ENCODE measurements at regions not wholly inside any gene's neighbourhood (a gene's known extent, or its start where the extent isn't known, plus 50 kb on each side); places are given as distances from the start of the nearest gene placed in this dataset.

DNA sequence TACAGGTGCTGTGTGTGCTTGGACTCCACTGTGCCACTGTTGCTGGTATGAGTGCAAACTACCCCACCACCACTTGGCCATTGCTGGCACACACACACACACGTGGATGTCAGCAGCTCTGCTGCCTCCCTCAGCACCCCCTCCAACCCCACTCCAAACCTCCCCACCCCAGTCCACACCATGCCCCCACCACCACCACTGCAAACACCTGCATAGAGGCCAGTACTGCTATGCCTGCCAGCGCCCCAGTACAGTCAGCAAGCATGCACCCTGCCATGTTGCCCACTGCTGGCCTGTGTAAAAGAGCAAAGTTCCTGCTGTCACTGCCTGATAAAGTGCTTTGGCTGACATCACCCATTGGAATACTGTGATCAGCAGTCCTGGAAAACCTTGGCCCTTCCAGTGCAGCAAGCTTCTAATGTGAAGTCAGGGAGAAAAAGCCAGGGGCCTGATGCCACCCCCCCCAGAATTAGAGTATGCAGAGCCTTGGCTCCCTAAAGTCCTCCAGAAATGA, 519.2 kb upstream of the PCDH15 start:
- TF ChIP-seq, protein P1, sequence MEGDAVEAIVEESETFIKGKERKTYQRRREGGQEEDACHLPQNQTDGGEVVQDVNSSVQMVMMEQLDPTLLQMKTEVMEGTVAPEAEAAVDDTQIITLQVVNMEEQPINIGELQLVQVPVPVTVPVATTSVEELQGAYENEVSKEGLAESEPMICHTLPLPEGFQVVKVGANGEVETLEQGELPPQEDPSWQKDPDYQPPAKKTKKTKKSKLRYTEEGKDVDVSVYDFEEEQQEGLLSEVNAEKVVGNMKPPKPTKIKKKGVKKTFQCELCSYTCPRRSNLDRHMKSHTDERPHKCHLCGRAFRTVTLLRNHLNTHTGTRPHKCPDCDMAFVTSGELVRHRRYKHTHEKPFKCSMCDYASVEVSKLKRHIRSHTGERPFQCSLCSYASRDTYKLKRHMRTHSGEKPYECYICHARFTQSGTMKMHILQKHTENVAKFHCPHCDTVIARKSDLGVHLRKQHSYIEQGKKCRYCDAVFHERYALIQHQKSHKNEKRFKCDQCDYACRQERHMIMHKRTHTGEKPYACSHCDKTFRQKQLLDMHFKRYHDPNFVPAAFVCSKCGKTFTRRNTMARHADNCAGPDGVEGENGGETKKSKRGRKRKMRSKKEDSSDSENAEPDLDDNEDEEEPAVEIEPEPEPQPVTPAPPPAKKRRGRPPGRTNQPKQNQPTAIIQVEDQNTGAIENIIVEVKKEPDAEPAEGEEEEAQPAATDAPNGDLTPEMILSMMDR (IDR thresholded peaks at IDR 0.05), result no peak
- no peak for TF ChIP-seq POLR2A (IDR thresholded peaks at IDR 0.05)
- H3K4me3 ChIP-seq, result no peak overlapping the region
- H3K4me1 ChIP-seq, result no peaks in the 10 kb centered on the region
- intact Hi-C loops (cut with DNase I; ENCODE audit: low total_unique reads), result no loop called here
- H3K36me3 ChIP-seq, result no peaks in the 10 kb centered on the region
- H3K9me3 ChIP-seq, result no peaks in the 10 kb centered on the region
- no peak for DNase-seq
- H3K27me3 ChIP-seq, result no peaks in the 10 kb centered on the region
- no peak overlapping the region for H3K27ac ChIP-seq

DNA sequence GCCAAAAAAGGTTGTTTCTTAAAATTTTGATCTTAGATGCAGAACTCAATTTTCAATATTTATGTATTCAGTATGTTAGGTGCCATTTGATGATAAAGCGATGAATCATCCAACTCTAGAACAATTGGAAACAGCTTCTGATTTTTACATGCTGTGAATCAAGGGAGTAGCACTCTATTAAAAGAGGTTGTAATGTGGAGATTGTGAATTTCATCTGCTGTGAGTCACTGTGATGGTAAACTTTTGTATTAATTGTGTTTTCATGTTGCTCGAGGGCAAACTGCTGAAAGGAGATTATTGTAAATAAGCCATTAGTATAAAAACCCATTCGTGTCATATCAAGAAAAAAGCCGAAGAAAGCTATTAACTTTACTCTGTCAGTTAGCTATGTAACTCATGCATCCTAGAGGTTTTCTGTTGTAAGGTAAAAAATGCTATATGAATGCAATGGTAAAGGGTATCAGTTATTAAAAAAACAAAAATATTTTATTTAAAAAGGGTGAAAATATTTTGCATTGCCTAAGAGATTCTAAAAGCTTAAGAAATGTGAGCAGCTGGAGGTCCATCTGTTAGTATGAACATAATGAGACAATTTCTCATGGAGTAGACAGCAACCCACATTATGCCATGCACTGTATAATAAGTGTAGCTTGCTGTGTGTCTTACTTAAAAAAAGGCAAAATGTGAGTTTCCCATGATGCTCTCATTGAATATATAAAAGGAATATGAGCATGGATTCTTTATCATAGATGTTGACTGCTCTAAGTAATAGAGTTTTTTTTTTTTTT, 511.0 kb upstream of the PCDH15 start:
- no peaks in the 10 kb centered on the region for H3K4me1 ChIP-seq
- no peak for DNase-seq
- no peak overlapping the region for H3K4me3 ChIP-seq
- H3K27ac ChIP-seq, result no peak overlapping the region
- H3K27me3 ChIP-seq, result no peaks in the 10 kb centered on the region
- no peaks in the 10 kb centered on the region for H3K9me3 ChIP-seq
- intact Hi-C loops (cut with DNase I; ENCODE audit: low total_unique reads), result no loop called here
- no peak for TF ChIP-seq POLR2A (IDR thresholded peaks at IDR 0.05)
- TF ChIP-seq, protein P1 (IDR thresholded peaks at IDR 0.05), result no peak
- no peaks in the 10 kb centered on the region for H3K36me3 ChIP-seq

- no peak for TF ChIP-seq POLR2A (IDR thresholded peaks at IDR 0.05)
- TF ChIP-seq, protein P1 (IDR thresholded peaks at IDR 0.05), result no peak
- Histone ChIP-seq H3K27ac (no peak overlapping the region), H3K4me3 (no peak overlapping the region), H3K9me3 (no peaks in the 10 kb centered on the region), H3K36me3 (no peaks in the 10 kb centered on the region), H3K4me1 (no peaks in the 10 kb centered on the region), H3K27me3 (no peaks in the 10 kb centered on the region)
- DNase-seq, result no peak
- intact Hi-C loops (cut with DNase I; ENCODE audit: low total_unique reads), result no loop called here
These were observed 509.1 kb upstream of the PCDH15 start for GRCh38 chr10:55310143-55310542.

- no peak overlapping the region for H3K4me3 ChIP-seq
- H3K27me3 ChIP-seq, result no peaks in the 10 kb centered on the region
- TF ChIP-seq, protein P1 (IDR thresholded peaks at IDR 0.05), result no peak
- TF ChIP-seq POLR2A (IDR thresholded peaks at IDR 0.05), result no peak
- H3K36me3 ChIP-seq, result no peaks in the 10 kb centered on the region
- H3K9me3 ChIP-seq, result no peaks in the 10 kb centered on the region
- intact Hi-C loops (cut with DNase I; ENCODE audit: low total_unique reads), result no loop called here
- no peak for DNase-seq
- H3K4me1 ChIP-seq, result no peaks in the 10 kb centered on the region
- H3K27ac ChIP-seq, result no peak overlapping the region
These were observed 504.3 kb upstream of the PCDH15 start for GRCh38 chr10:55305285-55305684.

DNA sequence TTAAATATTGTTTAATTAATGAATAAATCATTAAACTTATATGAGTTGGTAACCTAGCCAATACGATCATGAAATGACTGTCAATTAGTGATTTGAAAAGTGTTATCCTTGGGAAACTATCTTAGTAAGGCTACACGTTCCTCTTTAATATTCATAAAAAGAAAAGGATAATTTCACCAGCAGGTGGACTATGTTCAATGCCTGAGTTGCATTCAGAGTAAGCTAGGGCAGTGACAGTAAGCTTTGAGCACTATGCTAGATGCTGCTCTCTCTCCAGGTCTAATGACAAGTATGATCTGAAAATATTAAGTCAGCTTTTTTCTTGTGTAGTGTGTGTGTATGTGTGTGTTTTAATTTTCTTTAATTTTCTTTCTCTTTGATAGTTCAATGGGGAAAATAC, 486.3 kb upstream of the PCDH15 start:
- Histone ChIP-seq H3K9me3 (no peaks in the 10 kb centered on the region), H3K36me3 (no peaks in the 10 kb centered on the region), H3K4me3 (no peak overlapping the region), H3K27ac (no peak overlapping the region), H3K27me3 (no peaks in the 10 kb centered on the region), H3K4me1 (no peaks in the 10 kb centered on the region)
- TF ChIP-seq, protein P1 (IDR thresholded peaks at IDR 0.05), result no peak
- no peak for TF ChIP-seq POLR2A (IDR thresholded peaks at IDR 0.05)
- DNase-seq, result no peak
- intact Hi-C loops (cut with DNase I; ENCODE audit: low total_unique reads), result no loop called here

All from uterus (tissue), 3 donors.